HG02759 (cell line): ENCODE measurements at regions not wholly inside any gene's neighbourhood (a gene's known extent, or its start where the extent isn't known, plus 50 kb on each side); places are given as distances from the start of the nearest gene placed in this dataset.
A peak's percentile ranks its signal among the peaks of the same experiment; 100 is the strongest.

Source experiments
- ATAC-seq: cut with Tn5 transposase; IDR thresholded peaks from one replicate; pipeline ENCODE4 v1.9.1; 2021; ENCODE audit warnings: mild to moderate bottlenecking, moderate library complexity; ENCODE audit not compliant: unreplicated experiment

- ATAC-seq, result peak; percentile 92
Measured at GRCh38 chr2:160994141-160995002, 165.9 kb upstream of the TANK start.

- no peak for ATAC-seq
Measured at GRCh38 chr2:160996584-160996983, 163.6 kb upstream of the TANK start.

GRCh38 chr2:161004379-161004778 lies 155.8 kb upstream of the TANK start:
- ATAC-seq, result no peak

- no peak for ATAC-seq
Measured at GRCh38 chr2:161005170-161005569, 155.1 kb upstream of the TANK start.

- ATAC-seq, result no peak
Measured at GRCh38 chr2:161008311-161008710, 151.9 kb upstream of the TANK start.

- no peak for ATAC-seq
Measured at GRCh38 chr2:161010503-161011015, 149.7 kb upstream of the TANK start.

GRCh38 chr2:161017780-161018470 lies 142.3 kb upstream of the TANK start:
- ATAC-seq, result no peak

- no peak for ATAC-seq
Measured at GRCh38 chr2:161019311-161019710, 140.9 kb upstream of the TANK start.

GRCh38 chr2:161020437-161020836 lies 139.8 kb upstream of the TANK start:
- no peak for ATAC-seq

GRCh38 chr2:161028581-161028980 lies 131.6 kb upstream of the TANK start:
- no peak for ATAC-seq

GRCh38 chr2:161029321-161029720 lies 130.9 kb upstream of the TANK start:
- ATAC-seq, result no peak

GRCh38 chr2:161030260-161031063 lies 129.8 kb upstream of the TANK start:
- ATAC-seq, result no peak

GRCh38 chr2:161031511-161031910 lies 128.7 kb upstream of the TANK start:
- ATAC-seq, result no peak

- no peak for ATAC-seq
Measured at GRCh38 chr2:161032635-161033034, 127.6 kb upstream of the TANK start.

GRCh38 chr2:161033059-161033660 lies 127.1 kb upstream of the TANK start:
- no peak for ATAC-seq

GRCh38 chr2:161036926-161037325 lies 123.3 kb upstream of the TANK start:
- ATAC-seq, result no peak

GRCh38 chr2:161039071-161039470 lies 121.2 kb upstream of the TANK start:
- no peak for ATAC-seq

- ATAC-seq, result no peak
Measured at GRCh38 chr2:161041356-161041755, 118.9 kb upstream of the TANK start.

GRCh38 chr2:161042990-161043625 lies 117.1 kb upstream of the TANK start:
- ATAC-seq, result no peak

- ATAC-seq, result no peak
Measured at GRCh38 chr2:161044095-161044865, 115.9 kb upstream of the TANK start.
